ENCODE measurements at regions not wholly inside any gene's neighbourhood (a gene's known extent, or its start where the extent isn't known, plus 50 kb on each side); places are given as distances from the start of the nearest gene placed in this dataset.

DNA sequence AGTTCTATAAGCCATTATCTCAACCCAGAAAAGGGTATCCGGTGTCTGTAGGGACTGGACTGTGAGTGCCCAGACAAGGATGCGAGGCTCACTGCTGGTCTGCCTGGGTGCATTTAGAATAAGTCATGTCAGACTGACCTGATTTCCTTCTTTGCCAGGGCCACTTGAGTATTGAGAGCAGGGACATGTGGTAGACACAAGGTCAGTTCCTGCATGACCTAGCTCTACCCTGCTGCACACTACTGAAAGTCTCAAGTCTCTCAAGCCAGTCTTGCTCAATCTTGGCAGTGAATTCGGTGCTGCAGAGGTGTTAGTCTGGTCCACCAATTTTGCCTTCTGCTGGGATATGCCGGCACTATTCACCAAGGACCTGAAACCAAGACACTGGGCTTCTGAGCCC, 180.1 kb downstream of the C1orf94 start:
- no peaks in the 10 kb centered on the region for H3K9me3 ChIP-seq
- intact Hi-C loops (cut with DNase I) = no loop called here
- no peaks in the 10 kb centered on the region for H3K36me3 ChIP-seq
- H3K27me3 ChIP-seq = peaks cover 0 to 38% (median 0%) of the 10 kb centered on the region in 4 donors
- TF ChIP-seq EP300 (IDR thresholded peaks at IDR 0.05) = no peak
- DNase-seq (ENCODE audit: extremely low spot score) = no peak
- WGBS = 77% methylated on average over 4 of the region's 4 CpGs
- H3K4me1 ChIP-seq = no peaks in the 10 kb centered on the region
- no peak overlapping the region for H3K27ac ChIP-seq (replicated peaks in 1 of 4)
- H3K4me3 ChIP-seq = no peak overlapping the region

- 55% methylated on average over 2 of the region's 2 CpGs for whole genome bisulfite sequencing
- DNase-seq (ENCODE audit: extremely low spot score) = no peak
- H3K4me1 ChIP-seq = no peaks in the 10 kb centered on the region
- intact Hi-C loops (cut with DNase I) = no loop called here
- H3K27ac ChIP-seq (replicated peaks in 1 of 4) = no peak overlapping the region
- no peaks in the 10 kb centered on the region for H3K9me3 ChIP-seq
- no peaks in the 10 kb centered on the region for H3K36me3 ChIP-seq
- TF ChIP-seq EP300 (IDR thresholded peaks at IDR 0.05) (no peak), POLR2A (IDR thresholded peaks at IDR 0.05; ENCODE audit: low read depth) (no peak), POLR2AphosphoS5 (IDR thresholded peaks at IDR 0.05) (no peak), CTCF (IDR thresholded peaks at IDR 0.05) (no peak)
- no peak overlapping the region for H3K4me3 ChIP-seq
- peaks cover 0 to 45% (median 0%) of the 10 kb centered on the region in 4 donors for H3K27me3 ChIP-seq
Measured at GRCh38 chr1:34358636-34359035, 181.9 kb downstream of the C1orf94 start.

DNA sequence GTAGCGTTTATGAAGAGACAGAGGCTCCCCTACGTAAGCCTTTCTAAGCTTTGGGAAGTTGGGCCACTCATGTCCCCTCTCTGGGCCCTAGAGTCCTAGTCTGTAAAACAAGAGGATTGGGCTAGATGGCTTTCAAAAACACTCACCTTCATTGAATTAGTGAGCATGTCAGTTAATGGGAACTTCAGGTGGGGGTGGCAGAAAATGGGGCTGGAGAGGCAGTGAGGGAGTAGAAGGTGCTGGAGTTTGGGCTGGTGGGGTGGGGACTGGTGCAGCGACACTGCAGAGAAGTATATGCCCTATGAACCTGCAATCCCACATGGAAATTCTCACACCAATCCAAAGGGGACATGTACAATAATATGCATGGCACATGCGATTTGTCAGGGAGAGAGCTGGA, 182.7 kb downstream of the C1orf94 start:
- H3K4me1 ChIP-seq = no peaks in the 10 kb centered on the region
- no peak for DNase-seq (ENCODE audit: extremely low spot score)
- no peaks in the 10 kb centered on the region for H3K36me3 ChIP-seq
- WGBS = 85% methylated on average over 4 of the region's 4 CpGs
- H3K4me3 ChIP-seq = no peak overlapping the region
- no peaks in the 10 kb centered on the region for H3K9me3 ChIP-seq
- intact Hi-C loops (cut with DNase I) = no loop called here
- TF ChIP-seq EP300 (IDR thresholded peaks at IDR 0.05) (no peak), POLR2AphosphoS5 (IDR thresholded peaks at IDR 0.05) (no peak), CTCF (IDR thresholded peaks at IDR 0.05) (no peak)
- peaks cover 0 to 45% (median 0%) of the 10 kb centered on the region in 4 donors for H3K27me3 ChIP-seq
- H3K27ac ChIP-seq (replicated peaks in 1 of 4) = no peak overlapping the region

DNA sequence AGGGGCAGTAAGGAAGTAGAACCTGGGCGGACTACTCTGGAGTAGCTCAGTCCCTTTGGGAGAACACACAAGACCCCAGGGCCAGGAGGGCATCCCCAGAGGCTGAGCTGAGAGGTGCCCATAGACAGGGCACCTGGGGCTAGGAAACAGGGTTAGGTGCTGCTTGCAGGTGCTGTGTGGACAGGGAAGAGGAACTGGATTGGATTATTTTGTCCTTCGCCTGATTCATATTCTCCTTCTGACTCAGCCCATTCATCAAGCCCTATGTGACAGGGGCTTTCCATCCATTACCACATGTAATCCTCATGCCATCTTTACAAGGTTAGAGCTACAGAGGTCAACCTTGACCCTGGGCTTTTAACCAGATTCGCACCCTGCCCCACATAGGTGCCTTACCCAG, 183.9 kb downstream of the C1orf94 start:
- no peak for DNase-seq (ENCODE audit: extremely low spot score)
- TF ChIP-seq POLR2AphosphoS5 (IDR thresholded peaks at IDR 0.05) = no peak
- no peak for TF ChIP-seq POLR2A (IDR thresholded peaks at IDR 0.05; ENCODE audit: low read depth)
- TF ChIP-seq CTCF (IDR thresholded peaks at IDR 0.05) = no peak
- no peak for TF ChIP-seq EP300 (IDR thresholded peaks at IDR 0.05)
- 78% methylated on average over 3 of the region's 3 CpGs for WGBS
- Histone ChIP-seq H3K4me1 (no peaks in the 10 kb centered on the region), H3K27ac (replicated peaks in 1 of 4) (no peak overlapping the region), H3K4me3 (no peak overlapping the region), H3K27me3 (peaks cover 0 to 49% (median 0%) of the 10 kb centered on the region in 4 donors), H3K36me3 (no peaks in the 10 kb centered on the region), H3K9me3 (no peaks in the 10 kb centered on the region)
- intact Hi-C loops (cut with DNase I) = no loop called here

DNA sequence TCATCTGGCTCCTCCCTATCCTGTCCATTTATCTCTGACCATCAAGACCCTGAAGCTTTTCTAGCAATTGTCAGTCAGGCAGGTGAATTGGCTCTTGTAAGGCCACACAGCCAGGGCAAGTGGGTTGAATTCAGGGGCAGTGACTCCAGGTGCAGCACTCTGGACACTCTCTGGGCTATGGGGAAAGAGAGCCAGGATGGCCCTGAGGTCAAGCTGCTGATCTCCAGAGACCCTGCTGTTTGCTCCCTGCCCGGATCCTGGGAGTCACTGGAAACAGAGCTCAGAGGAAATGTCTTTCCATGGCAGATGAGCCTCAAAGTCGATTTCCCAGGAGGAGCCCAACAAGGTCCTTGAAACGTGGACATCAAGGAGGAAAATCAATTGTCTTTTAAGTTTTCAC, 184.4 kb downstream of the C1orf94 start:
- intact Hi-C loops (cut with DNase I) = no loop called here
- Histone ChIP-seq H3K4me1 (no peaks in the 10 kb centered on the region), H3K36me3 (no peaks in the 10 kb centered on the region), H3K9me3 (no peaks in the 10 kb centered on the region), H3K27me3 (peaks cover 0 to 48% (median 0%) of the 10 kb centered on the region in 4 donors), H3K27ac (replicated peaks in 1 of 4) (no peak overlapping the region), H3K4me3 (no peak overlapping the region)
- 36% methylated on average over 2 of the region's 3 CpGs for WGBS
- peak; percentile 90 for DNase-seq (ENCODE audit: extremely low spot score)
- TF ChIP-seq POLR2A (IDR thresholded peaks at IDR 0.05; ENCODE audit: low read depth) (no peak), CTCF (IDR thresholded peaks at IDR 0.05) (no peak), POLR2AphosphoS5 (IDR thresholded peaks at IDR 0.05) (no peak), EP300 (IDR thresholded peaks at IDR 0.05) (no peak)

All from esophagus muscularis mucosa (tissue), 4 donors.